ENCODE measurements at regions not wholly inside any gene's neighbourhood (a gene's known extent, or its start where the extent isn't known, plus 50 kb on each side); places are given as distances from the start of the nearest gene placed in this dataset.

- Histone ChIP-seq H3K4me3 (no peak overlapping the region), H3K9me3 (peaks cover 0 to 6% (median 0%) of the 10 kb centered on the region in 3 donors), H3K27ac (no peak overlapping the region), H3K27me3 (no peaks in the 10 kb centered on the region), H3K4me1 (no peaks in the 10 kb centered on the region), H3K36me3 (no peaks in the 10 kb centered on the region)
- 78 to 82% methylated on average over 1 of the region's 1 CpG for WGBS, 2 donors
- intact Hi-C loops (cut with DNase I): no loop called here
- no peak for DNase-seq
- TF ChIP-seq, protein P1, sequence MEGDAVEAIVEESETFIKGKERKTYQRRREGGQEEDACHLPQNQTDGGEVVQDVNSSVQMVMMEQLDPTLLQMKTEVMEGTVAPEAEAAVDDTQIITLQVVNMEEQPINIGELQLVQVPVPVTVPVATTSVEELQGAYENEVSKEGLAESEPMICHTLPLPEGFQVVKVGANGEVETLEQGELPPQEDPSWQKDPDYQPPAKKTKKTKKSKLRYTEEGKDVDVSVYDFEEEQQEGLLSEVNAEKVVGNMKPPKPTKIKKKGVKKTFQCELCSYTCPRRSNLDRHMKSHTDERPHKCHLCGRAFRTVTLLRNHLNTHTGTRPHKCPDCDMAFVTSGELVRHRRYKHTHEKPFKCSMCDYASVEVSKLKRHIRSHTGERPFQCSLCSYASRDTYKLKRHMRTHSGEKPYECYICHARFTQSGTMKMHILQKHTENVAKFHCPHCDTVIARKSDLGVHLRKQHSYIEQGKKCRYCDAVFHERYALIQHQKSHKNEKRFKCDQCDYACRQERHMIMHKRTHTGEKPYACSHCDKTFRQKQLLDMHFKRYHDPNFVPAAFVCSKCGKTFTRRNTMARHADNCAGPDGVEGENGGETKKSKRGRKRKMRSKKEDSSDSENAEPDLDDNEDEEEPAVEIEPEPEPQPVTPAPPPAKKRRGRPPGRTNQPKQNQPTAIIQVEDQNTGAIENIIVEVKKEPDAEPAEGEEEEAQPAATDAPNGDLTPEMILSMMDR (IDR thresholded peaks at IDR 0.05): no peak
- TF ChIP-seq POLR2A (IDR thresholded peaks at IDR 0.05): no peak
Observed at GRCh38 chr4:166230841-166231240, 357.8 kb downstream of the TLL1 start.

GRCh38 chr4:166239354-166239753 lies 366.3 kb downstream of the TLL1 start:
- Histone ChIP-seq H3K36me3 (no peaks in the 10 kb centered on the region), H3K4me3 (no peak overlapping the region), H3K4me1 (no peaks in the 10 kb centered on the region), H3K27ac (no peak overlapping the region), H3K27me3 (no peaks in the 10 kb centered on the region), H3K9me3 (no peaks in the 10 kb centered on the region)
- WGBS, 2 donors: 70 to 80% methylated on average over 4 of the region's 4 CpGs
- DNase-seq: no peak
- intact Hi-C loops (cut with DNase I): no loop called here
- TF ChIP-seq, protein P1 (IDR thresholded peaks at IDR 0.05): no peak
- no peak for TF ChIP-seq POLR2A (IDR thresholded peaks at IDR 0.05)

- intact Hi-C loops (cut with DNase I): no loop called here
- H3K27ac ChIP-seq: no peak overlapping the region
- H3K36me3 ChIP-seq: no peaks in the 10 kb centered on the region
- WGBS, 2 donors: 70 to 76% methylated on average over 4 of the region's 4 CpGs
- H3K4me1 ChIP-seq: no peaks in the 10 kb centered on the region
- no peak for TF ChIP-seq POLR2A (IDR thresholded peaks at IDR 0.05)
- TF ChIP-seq, protein P1 (IDR thresholded peaks at IDR 0.05): peak in 3 of 6 experiments; percentile 14 to 45 (median 33)
- no peaks in the 10 kb centered on the region for H3K27me3 ChIP-seq
- no peak overlapping the region for H3K4me3 ChIP-seq
- no peak for DNase-seq
- H3K9me3 ChIP-seq: no peaks in the 10 kb centered on the region
Observed at GRCh38 chr4:166252487-166253402, 379.7 kb downstream of the TLL1 start.

- no peaks in the 10 kb centered on the region for H3K27me3 ChIP-seq
- H3K27ac ChIP-seq: no peak overlapping the region
- no peak for DNase-seq
- no peak for TF ChIP-seq POLR2A (IDR thresholded peaks at IDR 0.05)
- TF ChIP-seq, protein P1 (IDR thresholded peaks at IDR 0.05): no peak
- WGBS, 2 donors: 83 to 84% methylated on average over 2 of the region's 2 CpGs
- no peaks in the 10 kb centered on the region for H3K4me1 ChIP-seq
- intact Hi-C loops (cut with DNase I): no loop called here
- H3K4me3 ChIP-seq: no peak overlapping the region
- no peaks in the 10 kb centered on the region for H3K9me3 ChIP-seq
- H3K36me3 ChIP-seq: no peaks in the 10 kb centered on the region
Observed at GRCh38 chr4:166257276-166257675, 384.2 kb downstream of the TLL1 start.

- Histone ChIP-seq H3K4me1 (no peaks in the 10 kb centered on the region), H3K27me3 (no peaks in the 10 kb centered on the region), H3K36me3 (no peaks in the 10 kb centered on the region), H3K4me3 (no peak overlapping the region), H3K27ac (no peak overlapping the region), H3K9me3 (no peaks in the 10 kb centered on the region)
- no peak for TF ChIP-seq POLR2A (IDR thresholded peaks at IDR 0.05)
- TF ChIP-seq, protein P1 (IDR thresholded peaks at IDR 0.05): no peak
- no peak for DNase-seq
- 63 to 71% methylated on average over 2 to 4 of the region's 4 CpGs for WGBS, 2 donors
- intact Hi-C loops (cut with DNase I): no loop called here
Observed at GRCh38 chr4:166257891-166258290, 384.9 kb downstream of the TLL1 start.

Data from esophagus squamous epithelium (tissue), 5 donors.